RKO (cell line): ENCODE measurements at regions not wholly inside any gene's neighbourhood (a gene's known extent, or its start where the extent isn't known, plus 50 kb on each side); places are given as distances from the start of the nearest gene placed in this dataset.

ENCODE experiments used
- DNase-seq: peaks from one replicate; pipeline ENCODE4 v3.0.0-alpha.2; 2016; ENCODE audit warnings: low spot score

DNA sequence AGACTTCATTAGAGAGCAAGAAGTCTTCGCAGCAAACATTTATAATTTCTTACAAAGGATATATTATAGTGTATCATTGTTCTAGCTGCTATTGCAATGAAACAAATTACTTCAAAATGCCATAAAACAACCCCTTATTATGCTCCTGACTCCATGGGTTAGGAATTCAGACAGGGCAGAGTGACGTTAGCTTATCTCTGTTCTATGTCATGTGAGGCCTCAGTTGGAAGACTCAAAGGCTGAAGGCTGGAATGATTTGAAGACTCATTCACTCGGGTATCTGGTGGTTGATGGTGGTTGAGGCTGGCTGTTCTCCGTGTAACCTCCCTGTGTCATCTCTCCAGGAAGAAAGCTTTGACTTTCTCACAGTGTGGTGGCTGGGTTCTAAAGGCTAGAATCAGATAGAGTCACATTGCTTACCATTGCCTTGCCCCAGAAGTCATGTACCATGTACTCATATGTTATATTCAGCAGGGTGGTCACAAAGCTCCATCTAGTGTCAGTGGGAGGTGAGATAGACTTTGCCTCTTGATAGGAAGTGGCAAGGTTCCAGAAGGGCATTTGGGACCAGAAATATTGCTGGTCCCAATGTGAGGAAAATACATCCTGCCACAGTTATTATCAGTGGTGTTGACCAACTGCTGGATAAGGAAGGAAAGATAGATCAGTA is 226.9 kb downstream of the TMEM38B start:
- no peak for DNase-seq

DNA sequence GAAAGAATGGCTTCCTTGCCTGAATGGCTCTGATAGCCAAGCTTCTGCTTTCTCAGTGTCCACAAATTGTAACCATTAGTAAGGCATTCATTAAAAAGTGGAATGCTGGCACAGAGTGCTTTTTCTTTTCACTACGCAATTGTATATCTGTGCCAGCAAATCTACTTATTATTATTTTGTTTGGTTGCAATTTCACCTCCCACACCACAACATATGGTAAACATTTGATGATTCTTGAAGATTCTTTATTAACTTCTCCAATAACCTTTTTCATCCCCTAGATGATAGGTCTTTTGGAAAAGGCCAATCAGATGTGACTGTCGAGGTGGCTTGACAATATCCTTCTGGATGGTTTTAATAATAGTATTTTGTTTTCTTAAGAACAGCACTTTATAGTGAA is 234.1 kb downstream of the TMEM38B start:
- DNase-seq, result no peak

DNA sequence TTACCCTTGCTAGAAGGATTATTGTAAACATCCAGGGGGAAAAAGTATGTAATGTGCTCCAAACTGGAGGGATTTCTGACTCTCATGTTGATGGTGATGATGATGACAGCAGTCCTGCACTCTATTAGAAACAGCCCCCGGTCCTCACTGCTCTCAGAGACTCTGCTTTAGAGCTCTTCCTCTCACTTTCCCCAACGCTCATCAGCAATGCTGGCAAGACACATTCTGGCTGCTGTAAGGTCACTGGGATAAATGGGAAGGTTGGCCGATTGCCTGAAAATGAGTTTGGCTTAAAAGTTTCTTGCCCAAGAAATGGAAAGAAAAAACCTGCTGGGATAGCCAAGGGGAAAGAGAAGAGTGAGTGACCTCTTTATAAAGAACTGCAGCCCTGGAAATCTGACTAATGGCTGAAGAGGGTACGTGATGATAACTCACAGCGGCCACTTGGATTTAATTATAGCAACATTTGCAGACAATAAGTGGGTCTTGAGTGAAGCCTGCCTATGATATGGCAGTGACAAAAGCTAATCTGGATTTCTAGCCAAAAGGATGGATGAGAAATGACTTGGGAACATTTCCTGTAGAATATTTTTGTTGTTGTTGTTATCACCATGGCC is 235.8 kb downstream of the TMEM38B start:
- no peak for DNase-seq

GRCh38 chr9:105932276-105932675 is 237.9 kb downstream of the TMEM38B start:
- DNase-seq, result no peak

GRCh38 chr9:105950448-105950847 is 256.1 kb downstream of the TMEM38B start:
- no peak for DNase-seq

- no peak for DNase-seq
Observed at GRCh38 chr9:105950894-105951293, 256.6 kb downstream of the TMEM38B start.

DNA sequence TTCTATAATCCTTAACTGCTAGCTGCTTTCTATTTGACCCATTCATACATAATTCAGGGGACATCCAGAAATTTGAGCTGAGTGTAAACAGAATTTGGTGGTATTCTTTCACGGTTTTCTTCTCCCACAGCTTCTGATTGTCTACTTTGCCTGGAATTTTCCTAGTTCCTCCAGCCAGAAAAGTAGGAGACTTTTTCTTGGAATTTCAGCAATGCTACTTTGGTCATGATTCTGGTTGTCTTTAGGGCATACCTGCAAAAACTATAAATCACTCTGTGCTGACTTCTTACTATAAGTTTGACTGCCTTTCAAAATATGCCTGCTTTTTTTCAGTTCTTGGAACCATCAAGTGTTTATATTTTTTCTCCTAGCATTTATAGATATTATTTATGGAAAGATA is 260.2 kb downstream of the TMEM38B start:
- no peak for DNase-seq

DNA sequence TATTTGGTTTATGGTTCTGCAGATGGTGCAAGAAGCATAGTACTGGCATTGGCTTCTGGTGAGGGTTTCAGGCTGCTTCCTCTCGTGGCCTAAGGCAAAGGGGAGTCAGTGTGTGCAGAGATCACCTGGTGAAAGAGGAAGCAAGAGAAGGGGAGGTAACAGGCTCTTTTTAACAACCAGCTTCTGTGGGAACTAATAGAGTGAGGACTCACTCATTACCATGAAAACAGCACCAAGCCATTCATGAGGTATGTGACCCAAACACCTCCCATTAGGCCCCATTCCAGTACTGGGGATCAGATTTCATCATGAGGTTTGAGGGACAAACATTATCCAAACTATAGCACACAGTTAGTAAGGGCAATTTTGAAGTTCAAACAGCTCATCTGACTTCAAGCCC is 263.5 kb downstream of the TMEM38B start:
- DNase-seq, result peak; percentile 4

DNA sequence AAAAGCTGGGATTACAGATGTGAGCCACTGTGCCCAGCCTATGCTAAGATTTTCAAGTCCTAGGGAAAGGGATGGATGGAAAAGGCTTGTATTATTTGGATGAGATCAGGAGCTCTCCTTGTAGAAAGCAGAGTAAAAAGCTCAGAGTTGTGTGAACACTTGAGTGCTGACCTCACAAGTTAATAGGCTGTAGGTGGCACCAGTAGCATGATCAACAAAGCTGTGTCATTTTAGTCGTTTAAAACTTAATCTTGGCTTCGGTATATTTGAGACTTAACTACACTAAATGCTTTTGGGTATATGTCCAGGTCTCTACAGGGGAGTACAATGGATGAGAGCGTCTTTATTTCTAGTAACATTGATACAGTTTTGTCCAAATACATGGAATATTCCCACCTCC is 264.2 kb downstream of the TMEM38B start:
- DNase-seq, result no peak

GRCh38 chr9:105959531-105959930 is 265.2 kb downstream of the TMEM38B start:
- DNase-seq, result no peak

GRCh38 chr9:105963343-105964099 is 269.2 kb downstream of the TMEM38B start:
- DNase-seq, result no peak

- DNase-seq, result no peak
Observed at GRCh38 chr9:105964156-105964555, 269.8 kb downstream of the TMEM38B start.

- no peak for DNase-seq
Observed at GRCh38 chr9:105966834-105967233, 272.5 kb downstream of the TMEM38B start.

DNA sequence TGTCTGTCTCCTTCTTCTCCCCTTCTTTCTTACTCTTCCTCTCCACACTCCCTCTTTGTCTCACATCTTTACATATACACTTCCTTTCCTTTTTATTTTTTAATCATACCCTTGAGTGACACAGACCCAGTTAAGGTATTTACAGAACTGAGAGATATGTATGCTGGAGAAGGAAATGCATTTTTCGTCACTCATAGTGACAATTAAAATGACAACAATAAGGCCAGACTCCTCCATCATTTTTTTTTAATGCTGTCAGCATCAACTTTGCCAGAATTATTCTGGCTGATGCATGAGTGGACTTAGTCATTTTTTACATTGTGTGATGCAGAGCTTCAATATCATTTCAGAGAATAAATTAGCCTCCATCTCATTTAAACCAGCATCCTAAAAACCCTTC is 272.9 kb downstream of the TMEM38B start:
- no peak for DNase-seq

DNA sequence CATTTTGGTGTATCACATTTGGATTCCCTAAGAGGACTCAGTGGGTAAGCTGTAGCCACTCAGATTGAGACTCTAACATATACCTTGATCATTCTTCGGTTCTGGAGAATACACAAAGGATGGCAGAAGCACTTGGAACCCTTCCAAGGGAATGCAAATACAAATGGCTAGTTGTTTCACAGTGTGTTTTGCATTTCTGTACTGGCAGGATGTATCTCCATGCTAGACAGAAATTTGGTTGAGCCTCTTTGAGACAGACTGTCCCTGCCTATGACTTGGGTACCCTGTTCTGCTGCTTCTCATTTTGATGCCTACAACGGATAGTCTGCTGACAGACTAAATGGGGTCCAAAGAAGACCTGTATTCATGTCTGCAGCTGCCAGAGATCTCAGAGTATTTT is 273.5 kb downstream of the TMEM38B start:
- no peak for DNase-seq

DNA sequence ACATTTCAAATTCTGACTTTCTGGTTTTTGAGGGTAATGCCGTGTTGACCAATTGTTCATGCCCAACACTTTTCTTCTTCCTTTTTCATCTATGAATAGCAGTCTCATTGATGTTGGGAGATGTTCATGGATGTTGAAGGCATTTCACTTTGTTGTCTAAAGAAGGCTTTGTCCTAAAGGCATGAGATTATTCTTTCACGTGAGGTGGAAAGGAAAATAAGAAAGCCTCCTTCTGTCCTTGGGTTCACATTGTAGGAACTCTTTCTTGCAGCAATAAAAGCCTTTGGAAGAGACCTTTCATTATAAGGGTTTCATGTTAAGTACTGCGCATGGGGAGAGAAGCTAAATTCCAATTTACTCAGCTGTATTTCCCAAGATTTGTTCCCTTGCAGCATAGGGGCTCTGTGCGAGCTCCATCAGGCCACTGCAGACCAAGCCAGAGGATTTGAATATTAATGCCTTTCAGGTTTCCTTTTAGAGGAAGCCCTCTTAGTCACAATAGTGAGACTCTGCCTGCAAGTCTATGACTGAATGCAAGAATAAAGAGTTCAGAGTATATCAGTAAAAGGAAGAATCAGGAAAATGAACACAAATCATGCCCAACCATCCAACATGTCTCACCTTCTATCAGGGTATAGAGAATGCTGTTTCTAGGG is 274.6 kb downstream of the TMEM38B start:
- no peak for DNase-seq

GRCh38 chr9:105969636-105970035 is 275.3 kb downstream of the TMEM38B start:
- no peak for DNase-seq

DNA sequence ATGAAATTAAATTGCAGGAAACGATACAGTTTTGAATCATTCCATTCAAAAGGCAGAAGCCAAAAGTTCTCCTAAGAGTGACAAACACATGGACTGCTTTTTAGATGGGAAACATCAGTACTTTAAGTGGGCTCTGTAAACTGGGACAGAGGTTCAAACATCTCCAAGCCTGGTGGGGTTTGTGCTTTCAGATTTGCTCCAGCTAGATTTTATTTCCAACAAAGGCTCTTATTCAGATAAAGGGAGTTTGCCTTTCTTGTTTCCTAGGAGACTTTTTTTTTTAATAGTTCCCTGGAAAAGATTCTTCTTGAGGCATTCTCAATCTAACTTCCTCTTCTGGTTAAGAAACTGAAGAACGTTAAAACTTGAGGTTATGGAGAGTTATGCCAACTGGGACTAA is 277.6 kb downstream of the TMEM38B start:
- DNase-seq, result no peak

GRCh38 chr9:105972466-105973204 is 278.3 kb downstream of the TMEM38B start:
- no peak for DNase-seq

- DNase-seq, result no peak
Observed at GRCh38 chr9:105973951-105974351, 279.6 kb downstream of the TMEM38B start.

- no peak for DNase-seq
Observed at GRCh38 chr9:105975886-105976645, 281.7 kb downstream of the TMEM38B start.
